Heart right ventricle (tissue), 16 donors: ENCODE measurements at regions not wholly inside any gene's neighbourhood (a gene's known extent, or its start where the extent isn't known, plus 50 kb on each side); places are given as distances from the start of the nearest gene placed in this dataset.

Experiments
- ATAC-seq, 8 donors: fragments of 200-7000 bp; cut with Tn5 transposase; one replicate each; pipeline ENCODE4 v1.9.1; 2020; ENCODE audit warnings: mild to moderate bottlenecking in 8 of 8, moderate library complexity in 8 of 8, moderate number of reproducible peaks in 1 of 8
- DNase-seq, 2 donors: peaks; one replicate each; pipeline ENCODE4 v3.0.0-alpha.2; 2020
- H3K27ac ChIP-seq, 10 donors: fragments of 200-600 bp; sonication (generic) in 2 of 10; one replicate each; pipeline versions ENCODE4 v1.5.0 to v1.8.0; 2020 to 2022; ENCODE audit warnings: mild to moderate bottlenecking in 3 of 10
- H3K27me3 ChIP-seq, 7 donors: fragments of 200-600 bp; one replicate each; pipeline ENCODE4 v1.8.0; 2021 to 2022; ENCODE audit warnings: mild to moderate bottlenecking in 2 of 7
- H3K36me3 ChIP-seq, 9 donors: fragments of 200-600 bp; sonication (generic) in 1 of 9; one replicate each; pipeline versions ENCODE4 v1.5.0 to v1.8.0; 2020 to 2022; ENCODE audit warnings: mild to moderate bottlenecking in 2 of 9
- H3K4me1 ChIP-seq, 9 donors: fragments of 200-600 bp; sonication (generic) in 1 of 9; one replicate each; pipeline versions ENCODE4 v1.5.0 to v1.8.0; 2020 to 2022; ENCODE audit warnings: mild to moderate bottlenecking in 4 of 9
- H3K4me3 ChIP-seq, 10 donors: fragments of 200-600 bp; sonication (generic) in 2 of 10; one replicate each; pipeline versions ENCODE4 v1.5.0 to v1.8.0; 2020 to 2022; ENCODE audit warnings: mild to moderate bottlenecking in 7 of 10, moderate library complexity in 2 of 10
- H3K9me3 ChIP-seq, 11 donors: fragments of 200-600 bp in 10 of 11; sonication (generic) in 2 of 11; one replicate each; pipeline versions ENCODE4 v1.5.0 to v1.8.0; 2013 to 2022; ENCODE audit warnings: mild to moderate bottlenecking in 2 of 11, control low read depth in 1 of 11, moderate library complexity in 1 of 11
- WGBS, 2 donors: extraction: QIAGEN DNeasy Blood & Tissue Kit; methylation state at CpG; one replicate each; pipeline ENCODE4 v1.1.7; 2013; ENCODE audit warnings: inconsistent platforms in 1 of 2; 5-methylcytosine and 5-hydroxymethylcytosine counted together
- intact Hi-C, 10 donors: fragments of 100-400 bp; cut with DNase I; formaldehyde crosslinking; loops; one replicate each; pipeline versions ENCODE4 v1.11.1 to v1.14.2; 2022
- TF ChIP-seq, protein P1 (sequence below), 9 donors: fragments of 200-600 bp; sonication (generic) in 2 of 9; IDR thresholded peaks; one replicate each; pipeline versions ENCODE4 v1.5.0 to v1.8.0; 2021 to 2022; ENCODE audit warnings: antibody characterized with exemption in 9 of 9, mild to moderate bottlenecking in 5 of 9, moderate library complexity in 1 of 9
- donor health status: Arrhythmogenic right ventricular cardiomyopathy.
- donor health status: ischemic (EF 13 %, LVEDD 7.1; RV severe dilation, severe dysfunction).
- donor health status: healthy with polysubstance abuse.
- donor health status: DM: no; HTN: yes; CAD: no.
- donor health status: DM: no; HTN: no; CAD: no.
- donor health status: ischemic (EF 25% LVEDD 6.9; RV normal size, moderate dysfunction).
- donor health status: ischemic (EF 25% LVEDD 5.7; RV mildly dilated, moderate dysfunction).
- donor health status: healthy.
- donor health status: DM: yes; HTN: yes; CAD: no.
- donor health status: Ischemic cardiomyopathy.
- donor health status: ischemic (EF 35%, LVEDD 5.7; RV mildly dilated, moderate dysfunction).
- donor health status: nonischemic (EF 11% LVEDD 7.7; RV severe dilation, severe dysfunction).
- donor health status: DM: yes; HTN: yes; CAD: no.
- donor health status: PGD.
- donor health status: ischemic (EF 29% LVEDD 5.4; RV normal size, mild dysfunction).
- donor health status: nonischemic (EF 23%, LVEDD 6.1; RV moderate dilation, normal function).

DNA sequence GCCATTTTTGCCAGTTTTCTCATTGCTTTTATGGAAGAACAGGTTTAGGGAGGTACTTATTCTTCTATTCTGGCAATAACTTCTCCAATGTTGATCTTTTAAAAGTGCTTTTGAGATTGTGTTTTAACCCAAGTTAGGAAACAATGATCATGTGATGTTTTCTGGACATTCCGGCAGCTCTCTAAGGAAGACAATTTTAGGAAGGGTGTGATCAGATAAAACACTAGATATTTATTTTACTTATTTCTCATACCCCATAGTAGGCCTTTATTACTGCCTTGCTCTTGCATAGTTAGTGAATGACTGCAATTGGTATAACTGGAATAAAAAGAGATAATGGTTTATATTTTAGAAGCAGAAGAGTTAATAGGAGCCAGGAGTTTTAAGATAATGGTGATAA is 68.4 kb upstream of the SPATA13 start:
- H3K4me1 ChIP-seq: peaks cover 0 to 47% (median 12%) of the 10 kb centered on the region in 9 donors
- TF ChIP-seq, protein P1, sequence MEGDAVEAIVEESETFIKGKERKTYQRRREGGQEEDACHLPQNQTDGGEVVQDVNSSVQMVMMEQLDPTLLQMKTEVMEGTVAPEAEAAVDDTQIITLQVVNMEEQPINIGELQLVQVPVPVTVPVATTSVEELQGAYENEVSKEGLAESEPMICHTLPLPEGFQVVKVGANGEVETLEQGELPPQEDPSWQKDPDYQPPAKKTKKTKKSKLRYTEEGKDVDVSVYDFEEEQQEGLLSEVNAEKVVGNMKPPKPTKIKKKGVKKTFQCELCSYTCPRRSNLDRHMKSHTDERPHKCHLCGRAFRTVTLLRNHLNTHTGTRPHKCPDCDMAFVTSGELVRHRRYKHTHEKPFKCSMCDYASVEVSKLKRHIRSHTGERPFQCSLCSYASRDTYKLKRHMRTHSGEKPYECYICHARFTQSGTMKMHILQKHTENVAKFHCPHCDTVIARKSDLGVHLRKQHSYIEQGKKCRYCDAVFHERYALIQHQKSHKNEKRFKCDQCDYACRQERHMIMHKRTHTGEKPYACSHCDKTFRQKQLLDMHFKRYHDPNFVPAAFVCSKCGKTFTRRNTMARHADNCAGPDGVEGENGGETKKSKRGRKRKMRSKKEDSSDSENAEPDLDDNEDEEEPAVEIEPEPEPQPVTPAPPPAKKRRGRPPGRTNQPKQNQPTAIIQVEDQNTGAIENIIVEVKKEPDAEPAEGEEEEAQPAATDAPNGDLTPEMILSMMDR (IDR thresholded peaks at IDR 0.05): no peak
- WGBS, 2 donors: 57 to 85% methylated on average over 1 of the region's 1 CpG
- H3K36me3 ChIP-seq: no peaks in the 10 kb centered on the region
- no peaks in the 10 kb centered on the region for H3K27me3 ChIP-seq
- no peaks in the 10 kb centered on the region for H3K9me3 ChIP-seq
- H3K27ac ChIP-seq: peak overlapping the region in 7 of 10 donors; percentile 20 to 71 (median 62)
- intact Hi-C loops: loop anchor here in 1 of 10 donors (2.0 kb wide), 1 partner anchor 33 kb away; no protein-coding TSS in a partner anchor
- peak in 5 of 8 donors; percentile 51 to 81 (median 71) for ATAC-seq
- DNase-seq: no peak
- H3K4me3 ChIP-seq: no peak overlapping the region

DNA sequence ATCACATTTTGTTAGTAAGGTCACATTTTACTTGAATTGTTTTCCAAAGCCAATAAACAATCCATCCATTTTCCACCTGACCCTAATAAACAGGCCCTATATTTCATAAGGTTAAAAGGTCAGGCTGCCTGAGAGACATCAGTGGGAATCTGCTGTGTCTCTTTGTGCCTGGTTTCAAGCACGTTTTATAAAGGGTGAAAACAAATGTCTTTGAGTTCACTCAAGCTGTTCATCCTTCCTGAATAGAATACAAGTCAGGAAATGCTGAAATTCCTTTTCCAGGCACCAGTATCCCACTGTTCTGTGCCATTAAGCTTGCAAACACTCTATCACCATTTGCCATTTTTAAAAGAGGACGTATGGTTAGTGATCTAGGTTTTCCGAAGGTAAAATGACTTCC is 67.5 kb upstream of the SPATA13 start:
- peak overlapping the region in 7 of 10 donors; percentile 42 to 68 (median 51) for H3K27ac ChIP-seq
- intact Hi-C loops: loop anchor here in 1 of 10 donors (2.0 kb wide), 1 partner anchor 34 kb away; no protein-coding TSS in a partner anchor
- 78 to 79% methylated on average over 3 of the region's 3 CpGs for WGBS, 2 donors

DNA sequence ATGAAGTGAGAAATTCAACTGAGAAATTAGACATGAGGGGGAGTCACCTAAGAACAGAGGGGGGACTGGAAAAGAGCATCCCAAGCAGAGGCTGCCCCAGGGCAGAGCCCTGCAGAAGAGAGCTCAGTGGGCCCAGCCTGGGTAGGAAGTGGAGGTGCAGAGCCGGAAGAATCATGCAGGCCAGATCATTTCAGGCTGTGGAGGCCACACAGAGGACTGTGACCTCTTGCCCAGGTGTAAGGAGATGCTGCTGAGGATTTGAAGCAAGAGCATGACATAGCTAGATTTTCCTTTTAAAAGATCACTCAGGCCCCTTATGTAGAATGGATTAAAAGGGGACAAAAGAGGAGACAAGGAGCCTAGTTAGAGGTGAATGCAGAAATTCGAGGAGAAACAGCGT is 63.9 kb upstream of the SPATA13 start:
- Histone ChIP-seq H3K27me3 (no peaks in the 10 kb centered on the region), H3K4me1 (peaks cover 0 to 20% (median 0%) of the 10 kb centered on the region in 9 donors), H3K4me3 (no peak overlapping the region), H3K9me3 (no peaks in the 10 kb centered on the region), H3K36me3 (no peaks in the 10 kb centered on the region), H3K27ac (no peak overlapping the region)
- DNase-seq (no peak), ATAC-seq (no peak)
- WGBS, 2 donors: 97% methylated on average over 3 of the region's 3 CpGs
- TF ChIP-seq, protein P1 (IDR thresholded peaks at IDR 0.05): no peak
- intact Hi-C loops: no loop called here

More for the DNA sequence above, 67.5 kb upstream of the SPATA13 start:
- H3K36me3 ChIP-seq: no peaks in the 10 kb centered on the region
- DNase-seq (no peak), ATAC-seq (no peak)
- no peaks in the 10 kb centered on the region for H3K9me3 ChIP-seq
- no peak overlapping the region for H3K4me3 ChIP-seq
- TF ChIP-seq, protein P1 (IDR thresholded peaks at IDR 0.05): no peak
- H3K4me1 ChIP-seq: peaks cover 0 to 38% (median 4%) of the 10 kb centered on the region in 9 donors
- no peaks in the 10 kb centered on the region for H3K27me3 ChIP-seq

DNA sequence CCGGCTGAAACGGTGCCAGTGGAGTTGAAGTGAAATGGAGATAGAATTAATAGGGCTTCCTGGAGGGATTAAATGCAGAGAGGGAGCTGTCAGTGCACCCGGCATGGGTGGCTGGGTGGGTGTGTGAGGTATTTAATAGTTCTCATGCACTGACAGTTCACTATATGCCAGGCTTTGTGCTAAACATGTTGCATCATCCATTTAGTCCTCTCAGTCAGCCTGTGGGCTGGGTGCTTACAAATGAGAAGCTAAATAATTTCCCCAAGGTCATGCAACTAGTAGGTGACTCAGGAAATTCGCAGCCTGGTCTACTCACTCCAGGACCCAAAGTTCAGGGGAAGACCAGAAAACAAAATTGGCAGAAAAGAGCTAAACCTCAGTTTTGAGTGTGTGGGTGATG is 63.5 kb upstream of the SPATA13 start:
- no peaks in the 10 kb centered on the region for H3K9me3 ChIP-seq

More for the DNA sequence above, 63.5 kb upstream of the SPATA13 start:
- Histone ChIP-seq H3K27ac (no peak overlapping the region), H3K4me1 (peaks cover 0 to 16% (median 0%) of the 10 kb centered on the region in 9 donors), H3K36me3 (no peaks in the 10 kb centered on the region), H3K4me3 (no peak overlapping the region), H3K27me3 (no peaks in the 10 kb centered on the region)
- intact Hi-C loops: no loop called here
- no peak for DNase-seq
- no peak for ATAC-seq
- WGBS, 2 donors: 69 to 88% methylated on average over 4 of the region's 4 CpGs
- TF ChIP-seq, protein P1 (IDR thresholded peaks at IDR 0.05): no peak
